NCI-H1092 treated with DMSO at 0.1 percent for 48 hours (cell line): ENCODE measurements at regions not wholly inside any gene's neighbourhood (a gene's known extent, or its start where the extent isn't known, plus 50 kb on each side); places are given as distances from the start of the nearest gene placed in this dataset.

Source experiments
- DNase-seq: peaks from one replicate; lab custom pipeline; 2025; lab: John Stamatoyannopoulos, UW

- DNase-seq = no peak
Observed at GRCh38 chr5:174235221-174236011, 189.9 kb downstream of the NSG2 start.

GRCh38 chr5:174236070-174236469 lies 190.6 kb downstream of the NSG2 start:
- no peak for DNase-seq

GRCh38 chr5:174239718-174240117 lies 194.2 kb downstream of the NSG2 start:
- DNase-seq = no peak

- no peak for DNase-seq
Observed at GRCh38 chr5:174242573-174242972, 197.1 kb downstream of the NSG2 start.

- DNase-seq = no peak
Observed at GRCh38 chr5:174243904-174244303, 198.4 kb downstream of the NSG2 start.

- DNase-seq = no peak
Observed at GRCh38 chr5:174245516-174246075, 200.1 kb downstream of the NSG2 start.

GRCh38 chr5:174246743-174247142 lies 201.2 kb downstream of the NSG2 start:
- no peak for DNase-seq

- DNase-seq = no peak
Observed at GRCh38 chr5:174247301-174247700, 201.8 kb downstream of the NSG2 start.

GRCh38 chr5:174251305-174252000 lies 205.9 kb downstream of the NSG2 start:
- DNase-seq = no peak

- DNase-seq = no peak
Observed at GRCh38 chr5:174252121-174252520, 206.6 kb downstream of the NSG2 start.

GRCh38 chr5:174259696-174260420 lies 214.4 kb downstream of the NSG2 start:
- DNase-seq = no peak

- DNase-seq = no peak
Observed at GRCh38 chr5:174271316-174271715, 225.8 kb downstream of the NSG2 start.

GRCh38 chr5:174272671-174273070 lies 227.2 kb downstream of the NSG2 start:
- no peak for DNase-seq

GRCh38 chr5:174273325-174273724 lies 227.8 kb downstream of the NSG2 start:
- DNase-seq = no peak

- DNase-seq = no peak
Observed at GRCh38 chr5:174275959-174276358, 230.5 kb downstream of the NSG2 start.

GRCh38 chr5:174281089-174281760 lies 235.7 kb downstream of the NSG2 start:
- DNase-seq = no peak

GRCh38 chr5:174281855-174282254 lies 236.3 kb downstream of the NSG2 start:
- no peak for DNase-seq

GRCh38 chr5:174282391-174282790 lies 236.9 kb downstream of the NSG2 start:
- DNase-seq = no peak

- no peak for DNase-seq
Observed at GRCh38 chr5:174283211-174284005, 237.9 kb downstream of the NSG2 start.

GRCh38 chr5:174284873-174285272 lies 239.4 kb downstream of the NSG2 start:
- no peak for DNase-seq

- DNase-seq = no peak
Observed at GRCh38 chr5:174287761-174288160, 242.3 kb downstream of the NSG2 start.
